ENCODE measurements at regions not wholly inside any gene's neighbourhood (a gene's known extent, or its start where the extent isn't known, plus 50 kb on each side); places are given as distances from the start of the nearest gene placed in this dataset.

GRCh38 chr3:36135863-36136262 is 244.4 kb upstream of the STAC start:
- no peak for TF ChIP-seq CTCF (IDR thresholded peaks at IDR 0.05; ENCODE audit: low read depth, low read length, missing control alignments)
- in situ Hi-C loops (cut with HindIII; ENCODE audit: low sequenced_read_pairs) = no loop called here
- H3K4me3 ChIP-seq (ENCODE audit: low read depth, low read length) = no peak overlapping the region
- no peak for DNase-seq (ENCODE audit: low read depth)

- DNase-seq (ENCODE audit: low read depth) = no peak
- in situ Hi-C loops (cut with HindIII; ENCODE audit: low sequenced_read_pairs) = no loop called here
- H3K4me3 ChIP-seq (ENCODE audit: low read depth, low read length) = no peak overlapping the region
- no peak for TF ChIP-seq CTCF (IDR thresholded peaks at IDR 0.05; ENCODE audit: low read depth, low read length, missing control alignments)
These were observed 237.6 kb upstream of the STAC start for GRCh38 chr3:36142746-36143145.

GRCh38 chr3:36146404-36146803 is 233.9 kb upstream of the STAC start:
- DNase-seq (ENCODE audit: low read depth) = no peak

DNA sequence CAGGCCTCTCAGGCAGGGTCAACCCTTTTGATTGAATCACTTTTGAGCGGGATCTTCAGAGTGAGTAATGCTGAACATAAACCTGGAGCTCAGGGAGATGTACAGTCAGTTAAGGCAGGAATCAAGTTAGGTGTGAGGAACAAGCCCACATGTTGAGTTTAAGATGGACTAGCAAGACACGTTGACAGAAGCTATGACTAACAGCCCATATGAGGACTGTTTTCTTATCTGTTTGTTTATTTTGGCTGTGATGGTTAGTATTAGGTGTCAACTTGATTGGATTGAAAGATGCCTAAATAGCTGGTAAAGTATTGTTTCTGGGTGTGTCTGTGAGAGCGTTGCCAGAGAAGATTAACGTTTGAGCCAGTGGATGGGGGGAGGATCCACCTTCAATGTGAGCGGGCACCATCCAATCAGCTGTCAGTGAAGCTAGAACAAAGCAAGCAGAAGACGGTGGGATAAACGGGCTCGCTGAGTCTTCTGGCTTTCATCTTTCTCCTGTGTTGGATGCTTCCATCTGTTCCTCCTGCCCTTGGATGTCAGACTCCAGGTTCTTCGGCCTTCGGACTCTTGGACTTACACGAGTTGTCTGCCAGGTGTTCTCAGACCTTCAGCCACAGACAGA is 232.3 kb upstream of the STAC start:
- no peak for DNase-seq (ENCODE audit: low read depth)
- in situ Hi-C loops (cut with HindIII; ENCODE audit: low sequenced_read_pairs) = no loop called here
- H3K4me3 ChIP-seq (ENCODE audit: low read depth, low read length) = no peak overlapping the region
- TF ChIP-seq CTCF (IDR thresholded peaks at IDR 0.05; ENCODE audit: low read depth, low read length, missing control alignments) = no peak

More at GRCh38 chr3:36146404-36146803, 233.9 kb upstream of the STAC start:
- no peak for TF ChIP-seq CTCF (IDR thresholded peaks at IDR 0.05; ENCODE audit: low read depth, low read length, missing control alignments)
- in situ Hi-C loops (cut with HindIII; ENCODE audit: low sequenced_read_pairs) = no loop called here
- H3K4me3 ChIP-seq (ENCODE audit: low read depth, low read length) = no peak overlapping the region

DNA sequence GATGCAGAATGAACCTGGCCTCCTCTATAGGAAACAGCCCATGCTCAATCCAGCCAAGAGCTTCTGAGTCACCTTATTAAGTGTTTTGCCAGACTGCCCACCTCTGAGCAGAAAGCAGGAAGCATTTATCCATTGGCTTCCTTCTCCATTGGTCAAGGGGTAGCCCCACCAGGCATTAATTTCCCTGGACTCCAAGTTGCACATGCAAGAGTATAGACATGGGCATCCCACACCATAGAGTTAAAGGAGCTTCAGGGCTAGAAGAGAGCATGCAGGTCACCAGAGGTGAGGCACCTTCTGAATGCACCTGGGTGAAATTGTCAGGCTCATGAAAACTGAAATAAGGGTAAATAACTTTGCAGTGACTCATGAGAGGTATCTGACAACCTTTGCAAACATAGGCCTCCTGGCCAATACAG is 230.8 kb upstream of the STAC start:
- no peak for TF ChIP-seq CTCF (IDR thresholded peaks at IDR 0.05; ENCODE audit: low read depth, low read length, missing control alignments)
- H3K4me3 ChIP-seq (ENCODE audit: low read depth, low read length) = no peak overlapping the region
- in situ Hi-C loops (cut with HindIII; ENCODE audit: low sequenced_read_pairs) = no loop called here
- no peak for DNase-seq (ENCODE audit: low read depth)

GRCh38 chr3:36155515-36155914 is 224.8 kb upstream of the STAC start:
- no peak for TF ChIP-seq CTCF (IDR thresholded peaks at IDR 0.05; ENCODE audit: low read depth, low read length, missing control alignments)
- H3K4me3 ChIP-seq (ENCODE audit: low read depth, low read length) = no peak overlapping the region
- no peak for DNase-seq (ENCODE audit: low read depth)
- in situ Hi-C loops (cut with HindIII; ENCODE audit: low sequenced_read_pairs) = no loop called here
